GM19351 (cell line): ENCODE measurements at regions not wholly inside any gene's neighbourhood (a gene's known extent, or its start where the extent isn't known, plus 50 kb on each side); places are given as distances from the start of the nearest gene placed in this dataset.

Experiments used
- ATAC-seq: cut with Tn5 transposase; IDR thresholded peaks from one replicate; pipeline ENCODE4 v1.9.1; 2021; ENCODE audit warnings: mild to moderate bottlenecking, moderate library complexity; ENCODE audit not compliant: unreplicated experiment

DNA sequence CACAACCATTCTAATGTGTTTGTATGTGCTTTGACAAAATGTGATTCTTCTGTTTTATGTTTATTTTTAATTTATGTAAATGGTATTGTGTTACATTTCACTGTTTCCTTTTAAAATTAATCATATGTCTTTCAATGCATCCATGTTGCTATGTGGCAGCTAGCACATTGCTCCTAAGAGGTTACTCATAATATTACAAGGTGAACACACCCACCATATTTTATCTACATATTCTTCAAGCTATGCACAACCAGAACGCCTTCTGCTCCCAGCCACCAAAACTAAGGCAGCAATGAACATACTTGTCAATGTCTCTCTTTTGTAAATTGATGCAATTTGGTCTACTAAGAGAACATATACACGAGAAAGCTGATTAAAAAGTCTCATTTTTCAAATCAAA, 160.6 kb upstream of the OSR1 start:
- no peak for ATAC-seq

DNA sequence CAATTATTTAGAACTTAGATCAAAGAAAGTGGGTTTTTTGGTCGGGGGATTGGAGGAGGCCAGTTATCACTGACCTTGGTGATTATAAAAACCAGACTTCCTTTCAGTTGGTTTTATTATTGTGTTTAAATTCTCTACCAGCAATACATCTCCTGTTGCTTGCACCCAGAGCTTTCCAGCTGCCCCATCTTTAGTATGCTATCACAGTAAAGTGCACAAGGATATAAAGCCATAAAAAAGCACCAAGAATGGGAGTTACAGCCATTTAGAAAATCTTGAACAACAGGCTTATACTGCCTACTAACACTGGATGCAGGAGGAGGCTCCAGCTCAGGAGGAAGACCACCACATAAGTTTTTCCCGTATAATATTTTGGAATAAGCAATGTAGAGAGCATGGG, 148.7 kb upstream of the OSR1 start:
- no peak for ATAC-seq

DNA sequence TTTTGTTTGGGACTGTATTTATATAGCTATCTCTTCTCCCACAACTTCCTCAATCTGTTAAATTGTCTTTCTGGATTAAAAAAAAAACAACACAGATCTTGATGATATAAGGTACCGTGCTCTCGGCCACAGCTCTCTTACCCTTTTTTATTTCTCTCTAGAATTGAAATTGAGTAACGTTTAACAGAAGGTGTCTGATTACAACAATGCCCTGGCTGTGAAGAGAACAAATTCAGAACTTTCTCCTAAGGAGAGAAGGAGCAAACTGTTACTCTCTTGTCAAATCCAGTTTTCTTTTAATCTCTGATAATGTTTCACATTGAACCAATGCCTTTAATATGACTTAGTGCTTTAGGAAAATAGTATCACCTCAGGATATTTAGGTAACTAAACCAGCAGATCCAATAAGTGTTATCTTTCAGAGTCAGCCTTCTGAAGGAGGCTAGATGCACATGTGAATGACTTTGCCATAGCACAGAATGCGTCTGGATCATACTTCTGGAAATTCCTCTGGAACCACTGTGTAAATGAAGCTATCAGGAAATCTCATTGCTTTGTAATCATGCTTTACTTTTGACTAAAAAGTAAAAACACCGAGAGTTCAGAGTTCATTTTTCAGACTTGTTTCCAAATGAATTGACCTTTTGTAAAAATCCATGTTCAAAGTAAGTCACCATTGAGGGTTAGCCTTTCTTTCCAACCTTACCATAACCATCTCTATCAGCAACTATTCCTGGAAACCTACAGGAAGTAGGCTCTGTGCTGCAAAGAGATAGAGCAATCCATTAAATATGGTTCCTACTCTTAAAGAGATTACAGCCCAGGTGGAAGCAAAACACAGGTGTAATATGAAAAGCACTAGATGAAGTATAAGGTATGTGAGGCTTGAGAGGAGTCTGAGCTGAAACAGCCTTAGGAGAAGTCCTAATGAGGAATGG, 147.0 kb upstream of the OSR1 start:
- no peak for ATAC-seq

DNA sequence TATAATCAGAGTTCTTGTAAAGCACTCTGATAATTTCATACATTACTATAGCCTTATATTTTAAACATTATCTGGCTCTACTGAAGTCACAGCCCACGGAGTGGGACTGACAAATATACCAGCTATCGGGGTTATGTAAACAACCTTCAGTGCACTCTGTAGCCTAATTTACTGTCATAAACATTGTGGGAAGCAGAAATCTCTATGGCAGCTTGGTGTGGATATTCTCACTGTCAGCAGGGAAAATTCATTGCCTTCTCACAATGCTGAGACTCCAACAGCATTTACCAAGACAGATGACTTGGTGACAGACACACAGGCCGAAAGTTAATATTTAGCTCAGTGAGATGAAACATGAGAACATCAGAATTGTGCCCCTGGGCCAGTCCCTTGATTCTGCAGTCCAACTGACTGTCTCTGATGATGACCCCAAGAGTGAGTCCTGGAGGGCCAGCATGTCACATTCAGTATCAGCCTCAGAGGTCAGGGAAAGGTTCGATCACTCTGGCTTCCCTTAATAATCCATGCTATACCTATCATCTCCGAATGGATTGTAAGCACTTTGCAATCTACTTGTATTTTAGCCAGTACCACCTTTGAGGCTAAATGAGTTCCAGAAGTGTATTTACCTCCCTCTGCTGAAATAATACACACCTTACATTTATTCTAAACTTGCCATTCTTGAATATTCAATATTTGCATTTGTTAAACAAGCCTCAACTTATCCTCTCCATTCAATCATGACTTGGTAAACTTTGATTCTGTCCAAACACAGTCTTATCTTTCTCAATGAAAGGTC, 146.2 kb upstream of the OSR1 start:
- no peak for ATAC-seq

- ATAC-seq: no peak
Measured at GRCh38 chr2:19503915-19504314, 145.5 kb upstream of the OSR1 start.

DNA sequence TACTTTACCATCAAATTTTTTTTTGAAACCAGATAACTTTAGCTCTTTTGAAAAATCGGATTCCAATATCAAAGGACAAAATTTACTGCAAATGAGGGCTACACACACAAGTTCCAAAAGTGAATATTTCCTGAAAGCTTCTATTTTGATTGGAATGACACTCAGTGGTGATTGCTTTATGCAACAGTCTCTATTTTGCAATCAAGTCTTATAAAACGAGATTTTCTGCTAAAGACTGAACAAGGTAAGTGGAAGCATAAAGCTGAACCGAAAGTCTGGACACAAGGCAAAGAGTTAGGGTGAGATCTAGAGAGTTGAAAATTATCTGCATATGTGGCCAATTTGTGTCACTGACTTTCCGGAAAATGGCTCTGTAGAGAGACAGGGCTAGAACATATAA, 145.0 kb upstream of the OSR1 start:
- no peak for ATAC-seq

DNA sequence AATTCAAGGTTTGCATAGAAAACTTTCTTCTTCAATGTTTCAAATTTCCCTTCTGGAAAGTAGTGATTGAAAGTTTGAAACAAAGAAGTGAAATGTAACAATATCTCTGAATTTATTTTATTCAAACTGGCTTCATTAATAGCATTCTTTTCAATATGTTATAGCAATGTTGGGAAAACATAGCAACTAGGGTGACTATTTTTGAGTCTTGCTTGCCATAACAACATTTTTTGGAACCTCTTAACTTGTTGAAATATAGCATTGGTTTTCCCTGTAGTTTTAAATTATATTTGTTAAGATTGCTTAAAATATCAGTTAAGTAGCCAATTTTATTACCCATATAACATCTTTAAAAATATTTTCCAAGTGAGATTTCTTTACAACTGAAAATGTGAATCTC, 141.7 kb upstream of the OSR1 start:
- ATAC-seq: no peak

- ATAC-seq: no peak
Measured at GRCh38 chr2:19496646-19497045, 138.2 kb upstream of the OSR1 start.

- ATAC-seq: no peak
Measured at GRCh38 chr2:19494241-19494640, 135.8 kb upstream of the OSR1 start.

- no peak for ATAC-seq
Measured at GRCh38 chr2:19491796-19492195, 133.4 kb upstream of the OSR1 start.

- no peak for ATAC-seq
Measured at GRCh38 chr2:19490846-19491435, 132.5 kb upstream of the OSR1 start.

- peak; percentile 83 for ATAC-seq
Measured at GRCh38 chr2:19488009-19488691, 129.7 kb upstream of the OSR1 start.

DNA sequence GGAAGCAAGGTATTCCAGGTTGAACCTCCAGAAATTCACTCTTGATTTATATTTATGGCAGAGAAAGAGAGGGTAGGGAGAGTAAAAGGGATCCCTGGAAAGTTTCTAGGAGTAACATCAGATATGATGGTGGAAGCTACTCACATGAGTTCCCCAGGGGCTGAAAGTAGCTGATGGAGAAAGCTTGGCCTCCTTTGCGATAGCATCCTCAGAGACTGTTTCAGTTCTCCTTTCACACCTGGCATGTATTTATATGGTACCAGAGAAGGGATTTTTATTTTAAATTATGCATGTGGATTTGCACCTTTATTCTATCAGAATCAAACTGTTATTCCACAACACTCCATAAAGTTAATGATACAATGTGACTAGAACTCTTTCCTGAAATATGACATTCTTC, 126.3 kb upstream of the OSR1 start:
- ATAC-seq: peak; percentile 76

GRCh38 chr2:19480673-19481072, 122.2 kb upstream of the OSR1 start:
- ATAC-seq: no peak

GRCh38 chr2:19479666-19480065, 121.2 kb upstream of the OSR1 start:
- ATAC-seq: no peak

GRCh38 chr2:19478409-19478808, 120.0 kb upstream of the OSR1 start:
- ATAC-seq: no peak

DNA sequence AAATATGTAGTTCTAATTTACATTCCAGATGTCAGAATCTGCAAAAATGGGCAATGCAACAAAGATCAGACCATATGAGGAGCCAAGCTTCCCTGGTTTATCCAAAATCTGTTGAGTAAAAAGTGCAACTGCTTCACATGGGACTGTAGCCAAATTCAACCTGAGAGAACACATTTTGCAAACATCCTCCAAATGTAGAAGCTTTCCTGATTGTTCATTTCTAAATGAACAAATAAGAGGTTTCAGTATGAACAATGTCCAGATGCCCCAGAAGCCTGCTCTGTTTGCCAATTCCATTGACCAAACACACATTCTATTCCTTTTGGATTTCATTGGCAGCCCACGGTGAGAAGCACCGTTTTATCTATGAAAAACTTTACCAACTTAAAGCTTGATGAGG, 117.9 kb upstream of the OSR1 start:
- ATAC-seq: no peak

DNA sequence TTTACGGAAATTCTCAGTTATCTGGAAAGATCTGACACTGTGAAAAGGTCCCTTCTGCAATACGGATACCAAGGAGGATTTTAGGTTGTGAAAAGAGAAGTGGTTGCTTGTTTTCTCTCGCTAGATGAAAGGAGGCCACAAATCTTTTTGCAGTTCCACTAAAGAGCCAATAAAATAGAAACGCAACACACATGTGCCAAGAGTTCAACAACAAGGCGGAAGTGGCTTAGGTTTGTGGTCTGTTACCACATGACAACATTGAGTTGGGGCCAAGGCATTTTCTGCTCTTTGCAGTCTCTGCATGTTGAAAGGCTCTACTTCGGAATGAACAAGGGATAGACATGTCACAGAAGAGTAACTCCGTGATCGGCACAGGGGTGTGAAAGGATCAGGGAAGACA, 115.7 kb upstream of the OSR1 start:
- ATAC-seq: peak; percentile 98

DNA sequence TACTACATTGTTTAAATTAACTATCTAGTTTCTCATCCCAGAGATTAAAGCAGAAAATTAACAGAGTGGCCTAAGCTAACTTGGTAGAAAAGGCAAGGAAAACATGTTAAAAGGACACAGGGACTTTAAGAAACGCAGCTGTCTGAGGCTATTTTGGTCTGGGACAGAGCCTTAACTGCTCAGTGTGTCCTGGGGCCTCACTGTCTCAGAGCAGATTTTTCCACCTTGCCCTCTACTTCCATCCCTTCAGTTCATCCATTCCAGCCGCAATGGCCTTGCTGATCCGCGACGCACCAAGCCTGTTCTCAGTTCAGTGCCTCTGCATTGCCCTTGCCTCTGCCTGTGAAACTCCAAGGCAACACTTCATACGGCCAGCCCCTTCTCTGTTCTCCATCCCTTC, 114.9 kb upstream of the OSR1 start:
- no peak for ATAC-seq

DNA sequence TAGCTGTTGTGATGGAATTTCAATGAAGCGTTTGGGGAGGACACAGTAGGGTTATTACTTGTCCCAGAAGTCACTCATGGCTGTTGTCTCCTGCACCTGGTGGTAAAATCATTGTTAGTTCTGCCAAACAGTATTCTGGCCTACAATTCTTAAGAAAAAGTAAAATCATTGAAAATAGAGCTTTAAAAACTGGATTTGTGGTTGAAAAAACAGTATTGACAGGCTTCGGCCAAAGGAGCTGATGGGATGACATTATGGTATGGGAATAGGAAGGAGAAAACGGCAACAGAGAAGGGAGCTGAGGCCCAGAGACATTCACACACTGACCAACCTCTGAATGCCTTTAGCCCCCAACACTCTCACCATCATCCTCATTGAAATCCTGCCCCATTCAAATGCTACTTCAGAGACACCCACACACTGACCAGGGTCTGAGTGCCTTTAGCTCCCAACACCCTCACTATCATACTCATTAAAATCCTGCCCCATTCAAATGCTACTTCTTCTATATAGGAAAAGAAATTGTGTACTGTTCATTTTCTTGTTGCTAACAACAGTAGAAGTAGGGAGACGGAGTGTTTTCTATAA, 114.1 kb upstream of the OSR1 start:
- ATAC-seq: no peak

DNA sequence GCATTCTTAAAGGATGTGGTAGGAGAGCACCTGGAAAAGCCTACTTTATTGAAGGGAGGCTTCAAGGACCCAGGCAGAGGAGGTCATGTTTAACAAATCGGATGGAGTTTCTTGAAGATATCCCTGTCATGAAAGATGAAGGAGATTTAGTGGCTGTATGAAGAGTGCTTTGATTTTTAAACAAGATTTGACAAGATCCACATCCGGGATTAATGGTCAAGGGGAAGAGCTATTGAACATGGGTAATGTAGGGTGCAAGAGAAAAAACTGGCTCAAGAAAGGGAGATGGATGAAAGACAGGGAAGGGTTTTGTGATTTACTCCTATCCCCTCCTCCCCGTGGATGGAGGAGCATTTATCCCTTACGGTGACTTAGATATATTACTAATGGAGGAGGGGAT, 113.1 kb upstream of the OSR1 start:
- no peak for ATAC-seq
